ENCODE measurements at regions not wholly inside any gene's neighbourhood (a gene's known extent, or its start where the extent isn't known, plus 50 kb on each side); places are given as distances from the start of the nearest gene placed in this dataset.

DNA sequence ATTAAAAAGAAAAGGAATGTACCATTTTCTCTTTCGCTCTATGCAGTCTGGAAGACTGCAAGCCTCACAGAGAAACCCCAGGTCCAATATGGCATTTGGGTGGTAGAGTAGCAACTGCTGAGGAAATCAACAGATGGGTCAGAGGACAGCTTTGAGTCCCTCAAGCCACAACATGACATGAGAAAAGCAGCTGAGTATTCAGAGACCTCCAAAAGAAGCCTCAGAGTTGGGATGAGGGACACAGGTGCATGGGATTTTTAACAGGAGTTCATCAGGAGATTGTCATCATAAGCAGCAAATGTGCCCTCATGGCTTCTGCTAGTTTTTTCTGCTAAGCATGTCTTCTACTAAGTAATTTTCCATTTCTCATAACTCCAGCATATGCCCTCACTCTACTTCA, 111.6 kb downstream of the BLID start:
- Histone ChIP-seq H3K36me3 (ENCODE audit: control insufficient read depth in 2 of 2, extremely low read depth in 1 of 2, insufficient read depth in 2 of 2, low read length in 2 of 2) (no peaks in the 10 kb centered on the region), H3K9me1 (ENCODE audit: control insufficient read depth, extremely low read depth, insufficient read depth, low read length) (no peaks in the 10 kb centered on the region), H3K79me2 (ENCODE audit: control insufficient read depth, insufficient read depth, low read length) (no peaks in the 10 kb centered on the region), H3K27ac (ENCODE audit: control insufficient read depth, insufficient read depth, low read length) (no peak overlapping the region), H3K9ac (ENCODE audit: control insufficient read depth, extremely low read depth, insufficient read depth, low read length) (no peak overlapping the region), H3K4me3 (ENCODE audit: control insufficient read depth in 2 of 3, extremely low read depth in 1 of 3, insufficient read depth in 2 of 3, low read depth in 1 of 3, low read length in 3 of 3) (no peak overlapping the region), H4K20me1 (ENCODE audit: control insufficient read depth, extremely low read depth, insufficient read depth, low read length) (no peaks in the 10 kb centered on the region), H3K4me1 (ENCODE audit: control insufficient read depth, extremely low read depth, insufficient read depth, low read length) (no peaks in the 10 kb centered on the region), H3K4me2 (ENCODE audit: control insufficient read depth, extremely low read depth, insufficient read depth, low read depth, low read length) (no peak overlapping the region), H3K27me3 (ENCODE audit: control insufficient read depth, extremely low read depth, insufficient read depth, low read length) (no peaks in the 10 kb centered on the region), H3K9me3 (ENCODE audit: control insufficient read depth, low read depth, low read length) (no peaks in the 10 kb centered on the region), H2AFZ (ENCODE audit: control insufficient read depth, low read length) (no peak overlapping the region)
- DNase-seq (ENCODE audit: low read depth, low spot score) (no peak), FAIRE-seq (no peak)
- dilution Hi-C loops (cut with MboI; ENCODE audit: extremely low pct_ligation_motif_present, low sequenced_read_pairs) = no loop called here
- TF ChIP-seq, protein P1, sequence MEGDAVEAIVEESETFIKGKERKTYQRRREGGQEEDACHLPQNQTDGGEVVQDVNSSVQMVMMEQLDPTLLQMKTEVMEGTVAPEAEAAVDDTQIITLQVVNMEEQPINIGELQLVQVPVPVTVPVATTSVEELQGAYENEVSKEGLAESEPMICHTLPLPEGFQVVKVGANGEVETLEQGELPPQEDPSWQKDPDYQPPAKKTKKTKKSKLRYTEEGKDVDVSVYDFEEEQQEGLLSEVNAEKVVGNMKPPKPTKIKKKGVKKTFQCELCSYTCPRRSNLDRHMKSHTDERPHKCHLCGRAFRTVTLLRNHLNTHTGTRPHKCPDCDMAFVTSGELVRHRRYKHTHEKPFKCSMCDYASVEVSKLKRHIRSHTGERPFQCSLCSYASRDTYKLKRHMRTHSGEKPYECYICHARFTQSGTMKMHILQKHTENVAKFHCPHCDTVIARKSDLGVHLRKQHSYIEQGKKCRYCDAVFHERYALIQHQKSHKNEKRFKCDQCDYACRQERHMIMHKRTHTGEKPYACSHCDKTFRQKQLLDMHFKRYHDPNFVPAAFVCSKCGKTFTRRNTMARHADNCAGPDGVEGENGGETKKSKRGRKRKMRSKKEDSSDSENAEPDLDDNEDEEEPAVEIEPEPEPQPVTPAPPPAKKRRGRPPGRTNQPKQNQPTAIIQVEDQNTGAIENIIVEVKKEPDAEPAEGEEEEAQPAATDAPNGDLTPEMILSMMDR (optimal IDR thresholded peaks at IDR 0.05 in 1 of 3, IDR thresholded peaks at IDR 0.05 in 1 of 3, conservative IDR thresholded peaks at IDR 0.05 in 1 of 3; ENCODE audit: extremely low read depth in 1 of 3, insufficient read depth in 2 of 3, low read length in 3 of 3) = no peak
- TF ChIP-seq EZH2 (IDR thresholded peaks at IDR 0.05; ENCODE audit: low read length) = no peak

DNA sequence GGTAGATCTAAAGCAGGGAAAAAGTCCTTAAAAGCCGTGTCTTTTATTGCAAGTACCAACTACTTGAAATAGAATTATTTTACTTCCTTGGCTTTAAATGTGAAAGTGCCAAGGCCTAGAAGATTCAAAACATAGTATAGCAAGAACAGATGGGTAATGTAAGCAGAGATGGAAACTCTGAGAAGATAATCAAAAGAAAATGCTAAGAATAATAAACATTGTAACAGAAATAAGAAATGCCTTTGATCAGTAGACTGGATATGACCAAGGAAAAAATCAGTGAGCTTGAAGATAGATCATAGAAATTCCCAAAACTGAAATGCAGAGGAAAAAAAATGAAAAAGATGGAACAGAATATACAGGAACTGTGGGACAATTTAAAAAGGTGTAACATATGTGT, 113.1 kb downstream of the BLID start:
- FAIRE-seq = no peak
- dilution Hi-C loops (cut with MboI; ENCODE audit: extremely low pct_ligation_motif_present, low sequenced_read_pairs) = no loop called here
- Histone ChIP-seq H3K9me3 (ENCODE audit: control insufficient read depth, low read depth, low read length) (no peaks in the 10 kb centered on the region), H3K27me3 (ENCODE audit: control insufficient read depth, extremely low read depth, insufficient read depth, low read length) (no peaks in the 10 kb centered on the region), H3K27ac (ENCODE audit: control insufficient read depth, insufficient read depth, low read length) (no peak overlapping the region), H4K20me1 (ENCODE audit: control insufficient read depth, extremely low read depth, insufficient read depth, low read length) (no peaks in the 10 kb centered on the region), H3K4me3 (ENCODE audit: control insufficient read depth in 2 of 3, extremely low read depth in 1 of 3, insufficient read depth in 2 of 3, low read depth in 1 of 3, low read length in 3 of 3) (no peak overlapping the region), H2AFZ (ENCODE audit: control insufficient read depth, low read length) (no peak overlapping the region), H3K36me3 (ENCODE audit: control insufficient read depth in 2 of 2, extremely low read depth in 1 of 2, insufficient read depth in 2 of 2, low read length in 2 of 2) (no peaks in the 10 kb centered on the region), H3K4me1 (ENCODE audit: control insufficient read depth, extremely low read depth, insufficient read depth, low read length) (no peaks in the 10 kb centered on the region), H3K4me2 (ENCODE audit: control insufficient read depth, extremely low read depth, insufficient read depth, low read depth, low read length) (no peak overlapping the region), H3K9me1 (ENCODE audit: control insufficient read depth, extremely low read depth, insufficient read depth, low read length) (no peaks in the 10 kb centered on the region), H3K79me2 (ENCODE audit: control insufficient read depth, insufficient read depth, low read length) (no peaks in the 10 kb centered on the region), H3K9ac (ENCODE audit: control insufficient read depth, extremely low read depth, insufficient read depth, low read length) (no peak overlapping the region)
- no peak for DNase-seq (ENCODE audit: low read depth, low spot score)
- no peak for TF ChIP-seq EZH2 (IDR thresholded peaks at IDR 0.05; ENCODE audit: low read length)
- TF ChIP-seq, protein P1 (optimal IDR thresholded peaks at IDR 0.05 in 1 of 3, IDR thresholded peaks at IDR 0.05 in 1 of 3, conservative IDR thresholded peaks at IDR 0.05 in 1 of 3; ENCODE audit: extremely low read depth in 1 of 3, insufficient read depth in 2 of 3, low read length in 3 of 3) = no peak

All from keratinocyte (primary cell).